Mesodermal cell (in vitro differentiated cells): ENCODE measurements at regions not wholly inside any gene's neighbourhood (a gene's known extent, or its start where the extent isn't known, plus 50 kb on each side); places are given as distances from the start of the nearest gene placed in this dataset.

Experiments
- H3K27ac ChIP-seq: 2 replicates; pipeline ENCODE4 v1.7.0; 2013; ENCODE audit warnings: mild to moderate bottlenecking, low read depth, low read length, moderate library complexity; ENCODE audit not compliant: severe bottlenecking
- H3K36me3 ChIP-seq: 2 replicates; pipeline ENCODE4 v1.7.1; 2013; ENCODE audit warnings: mild to moderate bottlenecking, low read length, moderate library complexity; ENCODE audit not compliant: control insufficient read depth, insufficient read depth
- H3K4me1 ChIP-seq: one replicate; pipeline ENCODE4 v1.7.1; 2013; ENCODE audit warnings: mild to moderate bottlenecking, low read length; ENCODE audit not compliant: insufficient read depth, control insufficient read depth, poor library complexity, severe bottlenecking
- H3K4me3 ChIP-seq: 2 replicates; pipeline ENCODE4 v1.7.0; 2013; ENCODE audit warnings: low read length, control low read depth, mild to moderate bottlenecking; ENCODE audit not compliant: insufficient read depth, poor library complexity, severe bottlenecking; ENCODE audit errors: extremely low read depth
- H3K9me3 ChIP-seq: 2 replicates; pipeline ENCODE4 v1.7.1; 2013; ENCODE audit warnings: mild to moderate bottlenecking, low read length, moderate library complexity; ENCODE audit not compliant: control insufficient read depth
- WGBS, 2 experiments: methylation state at CpG; one replicate each; pipeline ENCODE4 v1.1.5; 2013; ENCODE audit warnings: missing lambda C conversion rate in 2 of 2; ENCODE audit not compliant: insufficient coverage in 2 of 2; 5-methylcytosine and 5-hydroxymethylcytosine counted together

GRCh38 chr10:129165076-129165720 lies 301.8 kb upstream of the MGMT start:
- Histone ChIP-seq H3K27ac (no peak overlapping the region), H3K9me3 (no peaks in the 10 kb centered on the region), H3K36me3 (no peaks in the 10 kb centered on the region), H3K4me3 (no peak overlapping the region), H3K4me1 (no peaks in the 10 kb centered on the region)
- WGBS, 2 experiments, result 86 to 90% methylated on average over 3 to 4 of the region's 5 CpGs

- WGBS, 2 experiments, result no CpG with 5 or more reads among the region's 1 CpG
- no peaks in the 10 kb centered on the region for H3K4me1 ChIP-seq
- no peak overlapping the region for H3K27ac ChIP-seq
- no peaks in the 10 kb centered on the region for H3K9me3 ChIP-seq
- H3K36me3 ChIP-seq, result no peaks in the 10 kb centered on the region
- no peak overlapping the region for H3K4me3 ChIP-seq
Observed at GRCh38 chr10:129165770-129166169, 301.3 kb upstream of the MGMT start.

- Histone ChIP-seq H3K36me3 (no peaks in the 10 kb centered on the region), H3K4me1 (no peaks in the 10 kb centered on the region), H3K27ac (no peak overlapping the region), H3K9me3 (no peaks in the 10 kb centered on the region), H3K4me3 (no peak overlapping the region)
- WGBS, 2 experiments, result no CpG with 5 or more reads among the region's 4 CpGs
Observed at GRCh38 chr10:129168660-129169059, 298.4 kb upstream of the MGMT start.

- Histone ChIP-seq H3K4me1 (no peaks in the 10 kb centered on the region), H3K4me3 (no peak overlapping the region), H3K9me3 (no peaks in the 10 kb centered on the region), H3K27ac (no peak overlapping the region), H3K36me3 (no peaks in the 10 kb centered on the region)
- 81 to 87% methylated on average over 6 of the region's 6 CpGs for WGBS, 2 experiments
Observed at GRCh38 chr10:129169115-129169514, 297.9 kb upstream of the MGMT start.

GRCh38 chr10:129170812-129171211 lies 296.2 kb upstream of the MGMT start:
- WGBS, 2 experiments, result 100% methylated on average over 1 of the region's 3 CpGs; no CpG with 5 or more reads in 1 of the 2 experiments
- Histone ChIP-seq H3K4me1 (no peaks in the 10 kb centered on the region), H3K36me3 (no peaks in the 10 kb centered on the region), H3K9me3 (no peaks in the 10 kb centered on the region), H3K4me3 (no peak overlapping the region), H3K27ac (no peak overlapping the region)

- no peak overlapping the region for H3K4me3 ChIP-seq
- no peaks in the 10 kb centered on the region for H3K36me3 ChIP-seq
- 80 to 100% methylated on average over 1 of the region's 3 CpGs for WGBS, 2 experiments
Observed at GRCh38 chr10:129171812-129172211, 295.2 kb upstream of the MGMT start.

GRCh38 chr10:129174232-129175014 lies 292.6 kb upstream of the MGMT start:
- whole genome bisulfite sequencing, 2 experiments, result 86 to 92% methylated on average over 4 to 8 of the region's 10 CpGs
- H3K9me3 ChIP-seq, result no peaks in the 10 kb centered on the region
- no peak overlapping the region for H3K27ac ChIP-seq
- H3K36me3 ChIP-seq, result no peaks in the 10 kb centered on the region
- no peak overlapping the region for H3K4me3 ChIP-seq
- no peaks in the 10 kb centered on the region for H3K4me1 ChIP-seq

More at GRCh38 chr10:129171812-129172211, 295.2 kb upstream of the MGMT start:
- no peaks in the 10 kb centered on the region for H3K4me1 ChIP-seq
- no peaks in the 10 kb centered on the region for H3K9me3 ChIP-seq
- H3K27ac ChIP-seq, result no peak overlapping the region

- H3K4me3 ChIP-seq, result no peak overlapping the region
- H3K27ac ChIP-seq, result no peak overlapping the region
- WGBS, 2 experiments, result 74 to 90% methylated on average over 8 to 9 of the region's 9 CpGs
- no peaks in the 10 kb centered on the region for H3K4me1 ChIP-seq
- H3K36me3 ChIP-seq, result no peaks in the 10 kb centered on the region
- no peaks in the 10 kb centered on the region for H3K9me3 ChIP-seq
Observed at GRCh38 chr10:129179245-129179971, 287.6 kb upstream of the MGMT start.

GRCh38 chr10:129179972-129180678 lies 286.9 kb upstream of the MGMT start:
- H3K4me3 ChIP-seq, result no peak overlapping the region
- no peaks in the 10 kb centered on the region for H3K4me1 ChIP-seq
- H3K9me3 ChIP-seq, result no peaks in the 10 kb centered on the region
- no peak overlapping the region for H3K27ac ChIP-seq
- H3K36me3 ChIP-seq, result no peaks in the 10 kb centered on the region
- WGBS, 2 experiments, result 92 to 95% methylated on average over 9 of the region's 11 CpGs

- Histone ChIP-seq H3K27ac (no peak overlapping the region), H3K9me3 (no peaks in the 10 kb centered on the region)
- WGBS, 2 experiments, result 87 to 94% methylated on average over 6 of the region's 7 CpGs
Observed at GRCh38 chr10:129184196-129184595, 282.8 kb upstream of the MGMT start.

More at GRCh38 chr10:129184196-129184595, 282.8 kb upstream of the MGMT start:
- no peaks in the 10 kb centered on the region for H3K4me1 ChIP-seq
- no peak overlapping the region for H3K4me3 ChIP-seq
- no peaks in the 10 kb centered on the region for H3K36me3 ChIP-seq
